Kidney epithelial cell (primary cell): ENCODE measurements at regions not wholly inside any gene's neighbourhood (a gene's known extent, or its start where the extent isn't known, plus 50 kb on each side); places are given as distances from the start of the nearest gene placed in this dataset.

Source experiments
- DNase-seq: peaks from one replicate; pipeline ENCODE4 v3.0.0-alpha.2; 2010; ENCODE audit warnings: low read depth
- H3K27me3 ChIP-seq: 2 replicates; pipeline ENCODE4 v1.6.0; 2011; ENCODE audit warnings: low read length; ENCODE audit not compliant: control insufficient read depth, insufficient read depth
- H3K36me3 ChIP-seq: 2 replicates; pipeline ENCODE4 v1.5.1; 2011; ENCODE audit warnings: low read length; ENCODE audit not compliant: control insufficient read depth, insufficient read depth
- H3K4me3 ChIP-seq: 2 replicates; pipeline ENCODE4 v1.5.1; 2011; ENCODE audit warnings: low read depth, mild to moderate bottlenecking, control low read depth, low read length
- TF ChIP-seq, protein P1 (sequence below): IDR thresholded peaks from 2 replicates; pipeline ENCODE4 v1.5.1; 2011; ENCODE audit warnings: mild to moderate bottlenecking, moderate library complexity, low read length, control low read depth, inconsistent platforms; ENCODE audit not compliant: insufficient read depth, poor library complexity, severe bottlenecking

DNA sequence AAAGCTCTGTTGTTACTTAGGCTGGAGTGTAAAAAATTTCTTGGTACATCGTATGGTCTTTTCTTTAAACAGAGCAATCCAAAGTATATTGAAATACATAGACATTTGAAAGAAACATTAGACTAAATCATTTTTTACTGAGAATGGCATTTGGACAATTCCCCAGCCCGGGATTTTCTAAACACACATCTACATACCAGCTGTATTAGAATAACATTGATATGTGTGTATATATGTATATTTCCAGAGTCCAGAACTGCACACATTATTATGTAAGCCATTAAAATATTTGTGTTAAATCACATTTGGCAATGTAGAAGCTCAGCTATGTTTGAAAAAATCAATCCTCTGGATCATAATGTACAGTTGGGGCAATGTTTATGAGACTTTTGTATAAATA is 1853.6 kb upstream of the LRRTM1 start:
- H3K4me3 ChIP-seq, result no peak overlapping the region
- H3K36me3 ChIP-seq, result no peaks in the 10 kb centered on the region
- TF ChIP-seq, protein P1, sequence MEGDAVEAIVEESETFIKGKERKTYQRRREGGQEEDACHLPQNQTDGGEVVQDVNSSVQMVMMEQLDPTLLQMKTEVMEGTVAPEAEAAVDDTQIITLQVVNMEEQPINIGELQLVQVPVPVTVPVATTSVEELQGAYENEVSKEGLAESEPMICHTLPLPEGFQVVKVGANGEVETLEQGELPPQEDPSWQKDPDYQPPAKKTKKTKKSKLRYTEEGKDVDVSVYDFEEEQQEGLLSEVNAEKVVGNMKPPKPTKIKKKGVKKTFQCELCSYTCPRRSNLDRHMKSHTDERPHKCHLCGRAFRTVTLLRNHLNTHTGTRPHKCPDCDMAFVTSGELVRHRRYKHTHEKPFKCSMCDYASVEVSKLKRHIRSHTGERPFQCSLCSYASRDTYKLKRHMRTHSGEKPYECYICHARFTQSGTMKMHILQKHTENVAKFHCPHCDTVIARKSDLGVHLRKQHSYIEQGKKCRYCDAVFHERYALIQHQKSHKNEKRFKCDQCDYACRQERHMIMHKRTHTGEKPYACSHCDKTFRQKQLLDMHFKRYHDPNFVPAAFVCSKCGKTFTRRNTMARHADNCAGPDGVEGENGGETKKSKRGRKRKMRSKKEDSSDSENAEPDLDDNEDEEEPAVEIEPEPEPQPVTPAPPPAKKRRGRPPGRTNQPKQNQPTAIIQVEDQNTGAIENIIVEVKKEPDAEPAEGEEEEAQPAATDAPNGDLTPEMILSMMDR, result no peak
- DNase-seq, result no peak
- H3K27me3 ChIP-seq, result no peaks in the 10 kb centered on the region

- H3K27me3 ChIP-seq, result no peaks in the 10 kb centered on the region
- H3K36me3 ChIP-seq, result no peaks in the 10 kb centered on the region
- no peak overlapping the region for H3K4me3 ChIP-seq
- TF ChIP-seq, protein P1, result no peak
- DNase-seq, result no peak
These were observed 1850.9 kb upstream of the LRRTM1 start for GRCh38 chr2:82155469-82155868.

GRCh38 chr2:82143343-82143742 is 1838.8 kb upstream of the LRRTM1 start:
- TF ChIP-seq, protein P1, result no peak
- Histone ChIP-seq H3K36me3 (no peaks in the 10 kb centered on the region), H3K27me3 (no peaks in the 10 kb centered on the region), H3K4me3 (no peak overlapping the region)
- DNase-seq, result no peak

DNA sequence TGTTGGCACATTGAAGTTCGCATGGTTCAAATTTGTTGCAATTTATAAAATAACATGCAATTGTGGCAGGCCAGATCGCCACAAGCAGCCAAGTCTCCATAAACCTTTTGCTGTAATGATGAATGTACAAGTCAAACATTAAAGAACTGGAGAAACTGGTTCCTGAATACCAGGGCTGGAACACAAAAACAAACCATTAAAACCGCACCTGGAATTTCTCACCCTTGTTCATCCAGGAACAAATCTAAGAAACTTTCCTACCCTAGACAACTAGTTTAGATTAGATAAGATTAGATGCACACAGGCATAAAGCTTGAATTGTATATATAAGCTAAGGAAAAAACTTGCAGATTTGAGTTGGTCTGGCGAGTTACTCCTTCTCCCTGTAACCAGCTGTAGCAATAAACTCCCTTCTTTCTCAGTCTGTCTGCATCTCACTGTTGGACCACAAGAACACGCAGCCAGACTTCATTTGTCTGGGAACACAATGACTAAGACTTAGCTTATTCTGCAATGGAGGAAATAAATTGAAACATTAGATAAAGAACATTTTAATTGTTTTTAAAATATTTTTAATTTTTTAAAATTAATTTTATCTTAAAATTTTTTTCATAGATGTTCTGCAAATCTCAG is 1835.5 kb upstream of the LRRTM1 start:
- Histone ChIP-seq H3K36me3 (no peaks in the 10 kb centered on the region), H3K27me3 (no peaks in the 10 kb centered on the region), H3K4me3 (no peak overlapping the region)
- TF ChIP-seq, protein P1, result no peak
- peak; percentile 37 for DNase-seq

GRCh38 chr2:82137441-82137840 is 1832.9 kb upstream of the LRRTM1 start:
- Histone ChIP-seq H3K27me3 (no peaks in the 10 kb centered on the region), H3K4me3 (no peak overlapping the region), H3K36me3 (no peaks in the 10 kb centered on the region)
- no peak for DNase-seq
- TF ChIP-seq, protein P1, result no peak

DNA sequence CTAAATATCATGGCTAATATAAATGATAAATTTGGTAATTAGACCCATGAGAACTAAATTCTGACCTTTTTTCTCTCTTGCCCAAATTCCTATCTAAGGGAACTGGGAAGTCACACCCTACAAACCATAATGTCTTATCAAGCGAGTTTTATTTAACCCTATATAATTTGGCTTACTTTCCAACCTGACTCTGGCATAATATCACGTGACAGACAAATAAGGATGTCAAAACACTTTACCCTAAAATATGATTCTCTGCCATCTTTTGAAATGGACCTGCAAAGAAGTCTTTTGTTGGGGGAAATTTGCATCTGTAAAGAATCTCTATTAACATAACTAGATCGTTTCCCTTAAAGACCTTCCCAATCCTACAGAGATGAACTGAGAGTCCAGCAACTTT is 1823.5 kb upstream of the LRRTM1 start:
- Histone ChIP-seq H3K27me3 (no peaks in the 10 kb centered on the region), H3K4me3 (no peak overlapping the region), H3K36me3 (no peaks in the 10 kb centered on the region)
- DNase-seq, result no peak
- TF ChIP-seq, protein P1, result no peak
